NCI-H1105 treated with DMSO at 0.1 percent for 48 hours (cell line): ENCODE measurements at regions not wholly inside any gene's neighbourhood (a gene's known extent, or its start where the extent isn't known, plus 50 kb on each side); places are given as distances from the start of the nearest gene placed in this dataset.

Experiments
- DNase-seq: peaks from one replicate; lab custom pipeline; 2025; lab: John Stamatoyannopoulos, UW

DNA sequence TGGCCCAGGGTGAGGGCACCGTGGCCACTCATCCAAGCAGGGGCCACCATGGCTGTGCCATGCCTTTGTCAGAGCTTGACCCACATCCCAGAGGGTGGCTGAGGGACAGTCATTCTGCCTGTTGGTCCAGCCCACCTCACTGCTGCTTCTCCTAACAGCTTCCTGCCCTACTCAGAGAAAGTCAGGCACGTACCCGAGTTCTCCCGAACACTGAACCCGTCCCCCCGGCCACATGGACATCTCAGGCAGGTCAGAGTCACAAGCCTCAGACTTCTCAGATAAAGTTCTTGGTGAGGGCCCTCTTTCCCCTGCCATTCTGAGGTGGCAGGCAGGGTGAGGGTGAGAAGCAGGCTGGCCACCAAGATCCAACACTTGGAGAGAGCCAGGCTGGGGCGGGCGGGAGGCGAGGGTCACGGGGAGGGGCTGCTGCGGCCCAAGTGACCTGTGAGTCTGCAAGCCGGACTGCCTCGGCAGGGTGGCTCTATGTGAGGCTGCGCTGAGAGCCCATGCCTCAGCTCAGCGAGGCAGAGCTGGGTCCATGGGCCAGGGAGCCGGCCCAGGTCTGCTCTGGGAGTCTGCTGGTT, 317.8 kb downstream of the TMEM121 start:
- DNase-seq = no peak

DNA sequence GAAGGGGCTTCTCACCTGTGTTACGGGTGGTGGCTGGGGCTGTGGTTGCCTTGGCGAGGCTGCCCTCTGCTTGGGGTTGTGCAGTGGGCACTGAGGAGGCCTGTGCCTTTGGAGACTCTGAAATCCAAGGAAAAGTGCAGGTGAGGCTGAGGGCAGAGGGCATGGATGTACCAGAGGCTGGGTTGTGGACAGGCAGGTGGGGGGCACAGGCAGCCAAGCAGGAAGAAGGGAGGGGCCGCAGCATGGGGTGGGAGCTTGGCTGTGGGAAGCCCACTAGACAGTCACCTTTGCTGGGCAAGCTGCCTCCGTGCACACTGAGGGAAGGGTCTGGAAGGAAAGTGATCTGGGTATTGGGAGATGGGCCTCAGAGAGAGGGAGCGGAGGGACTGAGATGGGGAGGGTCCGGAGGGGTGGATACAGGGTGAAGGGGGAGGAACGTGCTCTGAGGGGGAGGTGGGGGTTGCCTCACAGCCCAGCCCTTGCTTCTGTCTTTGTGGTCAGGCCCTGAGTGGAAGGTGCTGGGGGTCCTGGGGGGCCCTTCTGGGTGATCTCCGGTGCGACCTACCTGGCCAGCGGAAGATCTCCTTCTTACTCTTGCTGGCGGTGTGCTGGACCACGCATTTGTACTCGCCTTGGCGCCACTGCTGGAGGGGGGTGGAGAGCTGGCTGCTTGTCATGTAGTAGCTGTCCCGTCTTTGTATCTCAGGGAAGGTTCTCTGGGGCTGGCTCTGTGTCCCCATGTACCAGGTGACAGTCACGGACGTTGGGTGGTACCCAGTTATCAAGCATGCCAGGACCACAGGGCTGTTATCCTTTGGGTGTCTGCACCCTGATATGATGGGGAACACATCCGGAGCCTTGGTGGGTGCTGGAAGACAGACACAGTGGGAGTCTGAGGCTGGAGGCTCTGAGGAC, 318.7 kb downstream of the TMEM121 start:
- DNase-seq = no peak

DNA sequence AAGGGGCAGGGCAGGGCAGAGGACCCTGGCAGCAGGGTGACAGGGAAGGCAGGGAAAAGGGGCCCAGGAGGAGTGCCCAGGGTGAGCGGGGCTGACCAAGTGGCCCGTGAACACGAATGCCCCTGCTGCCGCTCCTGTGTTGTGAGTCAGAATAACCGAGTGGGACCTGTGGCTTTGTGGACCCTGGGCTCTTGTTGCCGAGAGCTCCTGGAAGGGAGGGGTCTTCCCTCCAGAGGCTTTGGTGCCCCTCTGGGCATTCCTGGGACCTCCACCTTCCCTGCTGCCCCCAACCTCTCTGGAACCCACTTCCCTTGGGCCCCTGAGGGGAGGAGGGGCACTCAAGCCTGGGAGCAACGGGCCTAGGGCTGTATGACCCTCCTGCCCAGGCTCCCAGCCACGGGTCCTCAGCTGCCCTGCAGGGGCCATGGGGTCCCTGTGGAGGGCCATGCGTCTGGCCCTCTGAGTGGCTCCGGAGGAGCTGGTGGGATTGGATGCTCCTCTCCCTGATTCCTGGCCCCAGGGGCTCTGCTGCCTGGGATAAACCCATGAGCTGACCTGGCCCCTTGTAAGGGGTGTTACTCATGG, 319.4 kb downstream of the TMEM121 start:
- no peak for DNase-seq

DNA sequence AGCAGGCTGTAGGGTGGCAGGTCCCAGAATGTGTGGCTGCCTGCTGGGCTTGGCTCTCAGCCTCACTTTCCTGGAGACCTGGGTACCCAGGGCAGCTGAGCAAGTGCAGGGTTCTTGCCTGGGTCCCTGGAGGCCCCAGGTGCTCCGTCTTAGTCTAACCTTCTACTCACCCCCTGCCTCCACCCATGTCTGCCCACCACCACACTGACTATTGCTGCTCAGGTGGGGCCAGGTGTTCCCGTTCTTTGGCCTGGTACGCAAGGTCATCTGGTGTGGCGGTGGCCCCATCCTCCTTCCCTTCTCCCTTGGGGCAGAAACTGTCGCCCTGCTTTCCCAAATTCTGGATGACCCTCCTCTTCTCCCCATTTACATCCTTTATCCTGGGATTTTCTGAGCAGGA, 319.9 kb downstream of the TMEM121 start:
- DNase-seq = no peak

DNA sequence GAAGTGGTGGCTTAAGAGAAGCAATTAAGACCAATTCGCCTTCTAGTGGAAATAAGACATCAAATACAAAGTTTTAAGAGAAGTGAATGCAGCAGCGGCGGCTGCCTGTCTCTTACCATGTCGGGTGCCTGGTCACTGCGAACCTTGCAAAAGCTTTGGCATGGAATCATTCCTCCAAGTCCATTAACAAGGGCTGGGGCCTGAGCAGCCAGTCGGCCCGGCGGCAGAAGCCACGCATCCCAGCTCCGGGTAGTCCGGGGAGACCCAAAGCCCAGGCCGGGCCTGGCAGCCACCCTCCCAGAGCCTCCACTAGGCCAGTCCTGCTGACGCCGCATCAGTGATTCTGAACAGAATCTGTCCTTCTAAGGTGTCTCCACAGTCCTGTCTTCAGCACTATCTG, 321.0 kb downstream of the TMEM121 start:
- DNase-seq = no peak

DNA sequence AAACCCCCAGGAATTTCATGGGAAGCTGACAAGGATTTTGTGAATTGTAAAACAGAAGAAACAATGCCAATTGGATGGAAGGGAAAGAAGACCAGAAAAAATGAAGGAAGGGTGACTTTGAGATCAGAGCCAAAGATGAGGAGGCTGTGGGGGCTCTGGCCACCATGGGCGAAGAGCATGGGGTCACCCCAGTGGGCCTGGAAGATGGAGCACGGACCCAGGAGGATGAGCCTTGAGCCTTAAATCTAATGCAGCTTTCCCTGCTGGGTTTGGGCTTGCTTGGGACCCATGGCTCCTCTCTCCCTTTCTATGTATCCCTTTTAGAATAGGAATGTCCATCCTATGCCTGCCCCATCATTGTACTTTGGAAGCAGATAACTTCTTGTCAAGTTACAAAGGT, 322.2 kb downstream of the TMEM121 start:
- DNase-seq = no peak

DNA sequence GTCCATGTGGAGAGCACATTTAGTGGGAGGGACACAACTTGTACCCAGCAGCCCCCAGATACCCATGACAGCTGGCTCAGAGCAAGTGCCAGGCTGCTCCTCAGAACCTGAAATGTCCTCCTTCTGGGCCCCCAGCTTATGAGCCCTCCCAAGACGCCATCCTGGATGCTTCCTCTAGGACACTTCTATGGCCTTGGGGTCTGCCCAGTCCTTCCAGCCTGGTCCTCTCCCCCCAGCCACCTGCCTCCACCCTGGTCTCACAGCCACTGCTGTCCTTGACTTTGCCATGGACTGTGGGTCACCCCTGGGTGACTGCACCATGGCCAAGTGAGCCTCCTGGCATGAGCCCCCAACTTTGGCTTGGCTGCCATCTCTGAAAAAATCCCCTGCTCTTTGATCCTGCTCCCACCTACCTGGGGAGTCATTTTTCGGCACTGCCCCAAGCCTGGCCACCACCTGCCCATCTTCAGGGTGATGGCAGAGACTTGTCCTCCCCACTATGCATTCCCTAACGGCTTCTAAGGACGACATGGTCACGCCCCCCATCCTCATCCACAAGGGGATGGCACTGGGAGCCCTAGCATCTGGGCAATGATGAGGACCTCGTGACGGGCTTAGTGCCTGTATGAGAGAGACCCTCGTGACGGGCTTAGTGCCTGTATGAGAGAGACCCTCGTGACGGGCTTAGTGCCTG, 323.7 kb downstream of the TMEM121 start:
- no peak for DNase-seq

DNA sequence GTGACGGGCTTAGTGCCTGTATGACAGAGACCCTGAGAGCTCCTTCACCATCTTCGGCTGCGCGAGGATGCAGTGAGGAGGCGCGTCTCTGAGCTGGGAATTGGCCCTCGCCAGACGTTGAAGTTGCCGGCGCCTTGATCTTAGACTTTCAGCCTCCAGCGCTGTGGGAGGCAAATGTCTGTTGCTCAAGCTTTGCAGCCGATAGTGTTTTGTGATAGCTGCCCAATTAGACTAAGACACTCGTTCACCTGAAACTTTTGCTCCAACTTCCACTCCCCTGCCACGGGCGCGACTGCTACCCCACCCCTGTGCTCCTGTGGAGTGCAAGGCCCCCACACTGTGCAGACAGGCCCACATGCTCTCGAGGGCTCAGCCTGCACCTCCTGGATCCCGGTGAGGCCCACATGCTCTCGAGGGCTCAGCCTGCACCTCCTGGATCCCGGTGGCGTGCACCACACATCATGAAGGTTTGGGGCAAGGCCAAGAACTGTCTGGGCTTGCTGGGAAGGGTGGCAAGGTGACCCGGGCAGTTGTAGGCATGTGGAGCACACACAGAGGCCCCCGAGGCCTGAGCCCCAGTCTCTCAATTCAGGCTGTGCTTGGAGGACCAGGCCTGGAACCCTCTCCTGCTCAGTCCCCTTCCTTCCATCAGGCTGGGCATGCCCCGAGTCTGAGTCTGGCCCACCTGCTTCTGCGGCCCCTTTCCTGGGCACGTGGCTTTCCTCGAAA, 324.6 kb downstream of the TMEM121 start:
- DNase-seq = no peak

DNA sequence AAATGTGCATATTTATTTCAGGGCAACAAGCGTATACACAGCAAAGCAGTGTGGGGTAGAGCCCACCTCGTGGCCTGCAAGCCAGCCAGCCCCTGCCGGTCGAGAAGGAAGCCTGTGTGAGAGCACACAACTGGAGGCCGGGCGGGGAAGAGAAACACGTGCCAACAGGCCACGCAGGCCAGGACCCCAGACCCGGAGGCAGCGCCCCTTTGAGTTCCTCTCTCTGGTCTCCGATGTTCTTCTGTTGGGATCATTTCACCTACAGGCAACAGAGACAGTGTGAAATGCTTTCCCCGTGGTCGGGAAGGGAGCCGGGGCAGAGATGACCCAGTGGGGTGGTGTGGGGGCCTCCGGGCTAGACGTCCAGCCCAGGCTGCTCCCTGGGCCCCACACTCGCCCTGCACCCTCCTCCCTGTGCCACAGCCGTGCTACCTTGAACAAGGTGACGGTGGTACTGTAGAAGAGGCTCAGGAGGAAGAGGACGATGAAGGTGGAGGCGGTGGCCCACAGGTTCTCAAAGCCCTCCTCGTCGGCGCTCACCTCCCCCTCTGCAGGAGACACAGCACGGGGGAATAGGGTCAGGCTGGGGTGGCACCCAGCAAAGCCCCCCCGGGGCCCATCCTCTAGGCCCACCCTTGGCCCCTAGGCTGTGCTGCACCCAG, 325.5 kb downstream of the TMEM121 start:
- DNase-seq = no peak

DNA sequence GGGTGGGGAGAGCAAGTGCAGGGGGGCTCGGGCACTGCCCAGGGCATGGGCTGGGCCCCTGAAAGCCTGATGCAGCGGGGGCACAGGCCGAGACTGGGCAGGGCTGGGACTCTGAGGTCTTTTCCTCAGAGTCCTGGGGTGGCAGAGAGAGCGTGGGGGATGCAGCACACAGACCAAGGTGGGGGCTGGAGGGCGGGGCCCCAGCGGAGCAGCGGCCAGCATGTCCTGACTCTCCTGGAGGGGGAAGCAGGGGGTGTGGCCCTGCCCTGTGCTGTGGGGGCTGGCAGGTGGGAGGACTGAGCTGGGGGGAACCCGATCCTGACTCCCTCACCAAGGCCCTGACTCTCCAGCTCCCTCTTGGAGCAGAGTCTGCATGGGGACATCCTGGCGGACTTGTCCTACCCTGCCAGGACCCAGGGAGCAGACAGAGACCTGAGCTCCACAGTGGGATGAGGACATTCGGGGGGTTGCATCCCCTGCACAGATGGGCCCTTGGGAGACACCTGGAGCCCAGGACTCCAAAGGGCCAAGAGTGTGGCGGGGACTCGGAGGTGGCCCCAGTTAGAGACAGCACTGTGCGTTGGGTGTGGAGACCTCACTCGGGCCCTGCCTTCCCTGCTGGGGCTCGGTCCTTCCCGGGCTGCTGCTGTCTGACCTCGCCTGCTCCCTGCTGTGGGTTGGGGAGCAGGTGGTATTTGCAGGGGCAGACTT, 326.1 kb downstream of the TMEM121 start:
- no peak for DNase-seq

DNA sequence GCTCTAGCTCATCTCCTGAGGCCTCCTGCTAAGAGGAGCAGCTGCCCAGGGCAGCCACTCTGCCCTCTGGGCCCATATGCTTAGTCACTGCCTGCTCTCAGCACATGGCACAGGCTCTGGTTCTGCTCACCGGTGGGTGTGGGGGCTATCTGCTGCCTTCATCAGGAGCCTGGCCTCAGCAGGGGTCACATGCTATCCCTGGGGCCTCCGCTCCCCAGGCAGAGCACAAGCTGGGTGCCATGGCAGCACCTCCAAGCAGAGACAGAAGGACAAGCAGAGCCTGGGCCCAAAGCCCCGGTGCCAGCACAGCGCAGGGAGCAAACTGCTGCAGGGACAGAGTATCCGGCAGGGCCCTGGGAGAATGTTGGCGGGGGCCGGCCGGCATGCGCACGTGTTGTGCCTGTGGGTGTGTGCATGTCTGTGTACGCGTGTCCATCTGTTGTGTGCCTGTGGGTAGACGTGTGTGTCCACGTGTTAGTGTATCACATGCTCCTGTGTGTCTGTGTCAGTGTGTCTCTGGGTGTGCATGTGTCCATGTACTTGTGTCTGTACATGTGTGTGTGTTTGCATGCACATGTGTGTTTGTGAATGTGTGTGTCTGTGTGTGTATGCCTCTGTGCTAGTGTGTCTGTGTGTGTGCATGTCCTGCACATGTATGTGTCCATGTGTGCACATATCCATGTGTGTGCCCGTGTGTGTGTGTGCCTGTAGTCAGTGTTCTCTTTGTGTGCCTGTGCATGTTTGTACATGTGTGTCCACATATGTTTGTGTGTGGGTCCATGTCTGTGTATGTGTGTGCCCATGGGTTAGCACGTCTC, 326.9 kb downstream of the TMEM121 start:
- DNase-seq = no peak

DNA sequence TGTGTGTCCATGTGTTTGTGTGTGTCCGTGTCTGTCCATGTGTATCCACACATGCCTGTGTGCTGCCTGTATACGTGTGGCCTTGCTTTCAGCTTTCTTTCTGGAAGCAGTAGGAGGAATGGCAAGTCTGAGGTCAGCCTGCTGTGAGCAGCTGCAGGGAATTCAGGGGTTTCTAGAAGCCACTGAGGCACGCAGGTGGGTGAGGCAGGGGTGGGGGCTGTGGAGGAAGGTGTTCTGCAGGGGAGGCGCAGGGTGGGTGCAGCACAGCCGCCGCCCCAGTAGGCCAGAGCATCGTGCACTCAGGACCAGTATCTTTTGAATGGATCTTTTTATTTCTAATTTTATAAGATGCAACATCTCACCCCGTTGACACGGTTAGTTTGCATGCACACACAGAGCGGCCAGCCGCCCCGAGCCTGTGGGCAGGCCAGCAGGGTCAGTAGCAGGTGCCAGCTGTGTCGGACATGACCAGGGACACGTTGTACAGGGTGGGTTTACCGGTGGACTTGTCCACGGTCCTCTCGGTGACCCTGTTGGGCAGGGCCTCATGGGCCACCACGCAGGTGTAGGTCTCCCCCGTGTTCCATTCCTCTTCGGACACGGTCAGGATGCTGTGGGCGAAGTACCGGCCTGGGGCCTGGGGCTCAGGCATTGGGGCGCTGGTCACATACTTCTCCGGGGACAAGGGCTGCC, 327.7 kb downstream of the TMEM121 start:
- DNase-seq = no peak

DNA sequence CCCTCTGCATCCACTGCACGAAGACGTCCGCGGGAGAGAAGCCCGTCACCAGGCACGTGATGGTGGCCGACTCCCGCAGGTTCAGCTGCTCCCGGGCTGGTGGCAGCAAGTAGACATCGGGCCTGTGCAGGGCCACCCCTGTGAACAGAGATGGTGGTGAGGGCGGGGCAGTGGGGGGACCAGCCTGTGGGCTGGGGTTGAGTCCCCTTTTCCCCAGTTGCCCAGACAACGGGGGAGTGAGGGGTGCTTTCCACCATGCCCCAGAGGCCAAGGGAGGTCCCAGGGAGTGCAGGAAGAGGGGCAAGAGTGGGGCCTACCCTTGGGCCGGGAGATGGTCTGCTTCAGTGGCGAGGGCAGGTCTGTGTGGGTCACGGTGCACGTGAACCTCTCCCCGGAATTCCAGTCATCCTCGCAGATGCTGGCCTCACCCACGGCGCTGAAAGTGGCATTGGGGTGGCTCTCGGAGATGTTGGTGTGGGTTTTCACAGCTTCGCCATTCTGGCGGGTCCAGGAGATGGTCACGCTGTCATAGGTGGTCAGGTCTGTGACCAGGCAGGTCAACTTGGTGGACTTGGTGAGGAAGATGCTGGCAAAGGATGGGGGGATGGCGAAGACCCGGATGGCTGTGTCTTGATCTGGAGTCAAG, 328.3 kb downstream of the TMEM121 start:
- no peak for DNase-seq

DNA sequence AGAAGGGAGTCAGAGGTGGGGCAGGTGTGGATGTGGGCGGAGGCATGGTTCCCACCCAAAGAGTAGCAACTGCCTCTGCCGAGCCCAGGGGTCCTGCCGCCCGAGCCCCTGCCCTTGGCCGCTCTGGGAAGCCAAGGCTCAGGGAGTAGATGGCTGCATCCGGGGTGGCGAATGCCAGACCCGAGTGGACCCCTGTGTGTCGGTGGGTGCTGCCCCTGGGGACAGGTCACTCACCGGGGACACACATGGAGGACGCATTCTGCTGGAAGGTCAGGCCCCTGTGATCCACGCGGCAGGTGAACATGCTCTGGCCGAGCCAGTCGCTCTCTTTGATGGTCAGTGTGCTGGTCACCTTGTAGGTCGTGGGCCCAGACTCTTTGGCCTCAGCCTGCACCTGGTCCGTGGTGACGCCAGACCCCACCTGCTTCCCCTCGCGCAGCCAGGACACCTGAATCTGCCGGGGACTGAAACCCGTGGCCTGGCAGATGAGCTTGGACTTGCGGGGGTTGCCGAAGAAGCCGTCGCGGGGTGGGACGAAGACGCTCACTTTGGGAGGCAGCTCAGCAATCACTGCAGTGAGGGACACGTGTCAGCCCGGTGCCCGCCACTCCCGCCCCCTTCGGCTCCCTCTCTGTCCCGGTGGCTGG, 329.0 kb downstream of the TMEM121 start:
- no peak for DNase-seq

DNA sequence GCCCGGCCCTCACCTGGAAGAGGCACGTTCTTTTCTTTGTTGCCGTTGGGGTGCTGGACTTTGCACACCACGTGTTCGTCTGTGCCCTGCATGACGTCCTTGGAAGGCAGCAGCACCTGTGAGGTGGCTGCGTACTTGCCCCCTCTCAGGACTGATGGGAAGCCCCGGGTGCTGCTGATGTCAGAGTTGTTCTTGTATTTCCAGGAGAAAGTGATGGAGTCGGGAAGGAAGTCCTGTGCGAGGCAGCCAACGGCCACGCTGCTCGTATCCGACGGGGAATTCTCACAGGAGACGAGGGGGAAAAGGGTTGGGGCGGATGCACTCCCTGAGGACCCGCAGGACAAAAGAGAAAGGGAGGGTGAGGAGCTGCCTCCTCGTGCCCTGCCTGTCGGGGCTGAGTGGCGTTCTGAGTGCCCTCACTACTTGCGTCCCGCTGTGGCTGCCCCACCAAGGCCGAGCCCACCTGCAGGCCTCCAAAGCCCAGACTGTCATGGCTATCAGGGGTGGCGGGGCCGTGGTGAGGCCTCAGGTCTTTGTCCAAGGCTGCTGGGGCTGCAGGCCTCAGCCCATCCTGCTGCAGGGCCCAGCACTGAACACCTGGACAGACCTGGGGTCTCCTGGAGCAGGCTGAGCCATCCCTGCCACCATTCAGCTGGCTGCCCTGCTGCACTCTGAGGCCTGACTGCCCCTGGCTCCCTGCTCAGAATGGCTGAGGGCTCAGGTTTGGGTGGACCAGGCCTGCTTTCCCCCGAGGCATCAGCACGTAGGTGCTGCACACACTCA, 329.7 kb downstream of the TMEM121 start:
- DNase-seq = no peak

DNA sequence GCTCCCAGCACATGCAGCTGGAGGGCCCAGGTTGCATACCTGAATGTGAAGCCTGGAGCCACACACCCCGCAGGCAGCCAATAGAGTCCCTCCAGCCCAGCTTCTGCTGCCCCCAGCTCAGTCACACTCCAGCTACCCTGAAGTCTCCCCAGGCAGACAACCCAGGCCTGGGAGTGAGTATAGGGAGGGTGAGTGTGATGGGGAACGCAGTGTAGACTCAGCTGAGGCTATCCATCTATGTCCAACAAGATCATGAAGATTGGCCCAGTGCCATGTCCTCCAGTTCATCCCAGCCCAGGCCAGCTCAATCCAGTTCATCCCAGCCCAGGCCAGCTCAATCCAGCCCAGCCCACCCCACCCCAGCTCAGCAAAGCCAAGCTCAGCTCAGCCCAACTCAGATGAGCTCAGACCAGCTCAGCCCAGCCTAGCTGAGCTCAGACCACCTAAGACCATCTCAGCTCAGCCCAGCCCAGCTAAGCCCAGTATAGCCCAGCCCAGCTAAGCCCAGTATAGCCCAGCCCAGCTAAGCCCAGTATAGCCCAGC, 330.4 kb downstream of the TMEM121 start:
- DNase-seq = no peak

DNA sequence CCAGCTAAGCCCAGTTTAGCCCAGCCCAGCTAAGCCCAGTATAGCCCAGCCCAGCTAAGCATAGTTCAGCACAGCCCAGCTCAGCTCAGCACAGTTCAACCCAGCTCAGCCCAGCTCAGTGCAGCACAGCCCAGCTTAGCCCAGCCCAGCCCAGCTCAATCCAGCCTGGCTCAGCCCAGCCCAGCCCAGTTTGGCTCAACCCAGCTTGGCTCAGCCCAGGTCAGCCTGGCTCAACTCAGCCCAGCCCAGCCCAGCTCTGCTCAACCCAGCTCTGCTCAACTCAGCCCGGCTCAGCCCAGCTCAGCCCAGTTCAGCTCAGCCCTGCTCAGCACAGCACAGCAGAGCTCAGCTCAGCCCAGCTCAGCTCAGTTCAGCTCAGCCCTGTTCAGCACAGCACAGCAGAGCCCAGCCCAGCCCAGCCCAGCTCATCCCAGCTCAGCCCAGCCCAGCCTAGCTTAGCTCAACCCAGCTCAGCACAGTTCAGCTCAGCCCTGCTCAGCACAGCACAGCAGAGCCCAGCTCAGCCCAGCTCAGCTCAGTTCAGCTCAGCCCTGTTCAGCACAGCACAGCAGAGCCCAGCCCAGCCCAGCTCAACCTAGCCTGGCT, 330.9 kb downstream of the TMEM121 start:
- DNase-seq = no peak
